ENCODE measurements at regions not wholly inside any gene's neighbourhood (a gene's known extent, or its start where the extent isn't known, plus 50 kb on each side); places are given as distances from the start of the nearest gene placed in this dataset.

GRCh38 chr9:16996901-16997491, 126.5 kb upstream of the BNC2 start (continued):
- TF ChIP-seq ZNF462 (CRISPR knock-in tag; IDR thresholded peaks at IDR 0.05) = no peak
- TF ChIP-seq CTCF (conservative IDR thresholded peaks at IDR 0.05; ENCODE audit: low read depth in 2 of 2) = no peak
- no peak for TF ChIP-seq JUNB (IDR thresholded peaks at IDR 0.05; ENCODE audit: unreplicated experiment)
- no peak for TF ChIP-seq CREB1 (CRISPR knock-in tag; IDR thresholded peaks at IDR 0.05; ENCODE audit: low read depth)
- no peak for TF ChIP-seq EZH2phosphoT487 (IDR thresholded peaks at IDR 0.05; ENCODE audit: unreplicated experiment)
- no peak for TF ChIP-seq EZH2 (IDR thresholded peaks at IDR 0.05; ENCODE audit: low read depth, unreplicated experiment)
- no peak for TF ChIP-seq ZNF331 (CRISPR knock-in tag; IDR thresholded peaks at IDR 0.05; ENCODE audit: low read depth)
- no peak for TF ChIP-seq NANOG (IDR thresholded peaks at IDR 0.05; ENCODE audit: borderline replicate concordance)
